Upper lobe of left lung (tissue), 4 donors: ENCODE measurements at regions not wholly inside any gene's neighbourhood (a gene's known extent, or its start where the extent isn't known, plus 50 kb on each side); places are given as distances from the start of the nearest gene placed in this dataset.
"Not testable (repeated sequence)": the region's sequence is repeated elsewhere in the genome, so short reads cannot be mapped to it uniquely, and the experiment has no call there.

Experiments
- CTCF ChIP-seq, 6 experiments: fragments of 450-650 bp in 4 of 6; fragments of 200-600 bp in 2 of 6; sonication (generic) in 2 of 6; IDR thresholded peaks; one replicate each; pipeline ENCODE4 v1.5.1; 2016 to 2019; ENCODE audit warnings: antibody characterized with exemption in 6 of 6
- POLR2A ChIP-seq, 4 donors: fragments of 450-650 bp; IDR thresholded peaks; one replicate each; pipeline ENCODE4 v1.5.1; 2016 to 2017; ENCODE audit warnings: antibody characterized with exemption in 4 of 4, mild to moderate bottlenecking in 2 of 4
- POLR2AphosphoS5 ChIP-seq, 2 donors: sonication (generic); formaldehyde crosslinking; IDR thresholded peaks; one replicate each; pipeline ENCODE4 v1.5.1; 2017; ENCODE audit warnings: antibody characterized with exemption in 2 of 2

- TF ChIP-seq POLR2A, CTCF, POLR2AphosphoS5 (IDR thresholded peaks at IDR 0.05): not testable (repeated sequence)
Observed at GRCh38 chr1:224562881-224563280, 53.2 kb upstream of the CNIH3 start.
